NCI-H446 treated with DMSO at 0.1 percent for 48 hours (cell line): ENCODE measurements at regions not wholly inside any gene's neighbourhood (a gene's known extent, or its start where the extent isn't known, plus 50 kb on each side); places are given as distances from the start of the nearest gene placed in this dataset.

Experiments used
- DNase-seq: peaks from one replicate; lab custom pipeline; 2025; lab: John Stamatoyannopoulos, UW

DNA sequence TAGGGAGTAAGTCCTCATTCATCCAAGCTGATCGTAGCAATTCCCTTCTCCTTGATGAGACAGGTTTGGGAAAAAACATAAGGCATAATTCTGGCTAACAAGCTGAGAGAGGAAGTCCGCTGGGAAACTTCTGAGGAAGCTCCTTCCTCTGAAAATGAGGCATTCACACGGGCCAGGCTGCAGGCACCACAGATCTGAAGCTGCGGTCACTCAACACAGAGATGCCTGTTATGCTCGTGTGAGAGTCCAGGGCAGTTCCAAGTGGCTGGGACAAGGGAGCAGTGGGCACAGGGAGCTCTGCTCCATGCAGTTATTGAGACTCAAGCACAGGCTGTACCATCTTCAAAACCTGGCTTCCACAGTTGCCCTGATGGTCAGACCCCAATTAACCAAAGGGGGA is 200.9 kb upstream of the ID2 start:
- no peak for DNase-seq

DNA sequence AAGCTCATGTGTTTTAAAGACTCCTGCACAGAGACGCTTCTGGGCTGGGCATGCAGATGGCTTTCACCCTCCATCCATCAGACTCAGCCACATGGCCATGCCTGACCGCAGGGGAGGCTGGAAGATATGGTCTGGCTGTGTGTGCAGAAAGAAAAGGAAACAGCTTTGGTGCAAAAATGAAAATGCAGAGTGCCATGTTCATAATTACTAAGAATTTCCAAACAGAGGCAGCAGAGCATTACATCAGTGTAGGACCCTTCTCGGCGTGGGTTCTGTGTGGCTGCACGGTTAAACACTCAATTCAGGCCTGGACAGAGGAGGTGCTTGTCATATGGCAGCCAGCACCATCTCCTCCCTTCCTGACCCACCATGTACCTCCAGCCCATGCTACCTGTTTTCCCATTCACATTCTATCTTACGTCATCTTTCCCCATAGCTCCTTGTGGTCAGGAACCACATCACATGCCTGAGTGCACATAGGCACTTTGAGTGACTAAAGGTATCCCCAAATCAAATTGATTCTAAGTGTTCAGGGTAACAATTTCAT is 200.3 kb upstream of the ID2 start:
- no peak for DNase-seq

DNA sequence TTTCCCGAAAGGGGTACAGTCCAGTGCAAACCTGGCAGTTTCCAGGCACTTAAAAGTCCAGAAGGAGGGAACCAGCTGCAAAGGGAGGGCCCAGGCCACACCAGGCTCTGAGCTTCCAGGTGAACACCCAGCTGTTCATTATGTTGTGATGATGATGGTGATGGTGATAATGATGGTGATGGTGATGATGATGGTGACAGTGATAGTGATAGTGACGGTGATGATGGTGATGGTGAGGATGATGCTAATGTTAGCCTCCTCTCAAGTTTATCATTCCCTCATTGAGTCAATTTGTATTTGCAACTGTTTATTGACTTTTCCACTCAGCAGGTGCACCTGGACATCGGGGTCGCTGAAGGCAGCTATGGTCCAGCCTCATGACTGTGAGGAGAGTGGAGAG is 199.4 kb upstream of the ID2 start:
- no peak for DNase-seq

DNA sequence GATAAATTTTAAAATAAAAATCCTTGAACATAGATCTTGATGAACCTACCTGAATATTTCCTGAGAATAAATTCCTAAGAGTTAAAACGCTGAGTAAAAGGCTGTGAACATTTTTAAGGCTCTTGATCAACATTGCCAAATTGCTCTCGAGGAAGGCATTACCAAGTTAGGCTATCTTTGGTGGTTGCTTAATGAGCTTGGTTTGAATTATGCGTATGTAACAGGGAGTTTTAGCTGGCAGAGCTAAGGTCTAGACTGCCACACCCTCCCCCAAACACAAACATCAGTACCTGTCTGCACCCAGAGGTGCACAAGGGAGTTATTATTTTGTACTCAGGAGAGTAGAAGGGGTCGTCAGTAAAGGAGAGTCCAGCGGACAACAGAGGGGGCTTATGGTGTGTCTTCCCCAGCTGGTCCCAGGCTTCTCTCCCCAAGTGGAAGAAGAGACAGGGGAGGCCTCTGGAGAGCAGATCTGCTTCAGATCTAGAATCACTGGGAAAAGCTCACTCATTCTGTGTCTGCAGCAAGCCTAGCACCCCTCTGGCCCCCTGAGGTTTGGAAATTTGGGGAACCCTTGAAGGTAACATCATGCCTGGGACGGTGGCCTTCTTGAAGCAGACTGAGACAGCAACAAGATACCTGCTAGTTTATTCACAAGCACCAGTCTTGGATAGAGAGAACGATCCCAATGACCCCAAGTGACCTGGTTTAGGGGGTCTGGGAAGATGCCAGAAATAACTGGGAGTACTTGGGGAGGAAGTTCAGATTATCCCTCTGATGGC is 197.2 kb upstream of the ID2 start:
- no peak for DNase-seq

DNA sequence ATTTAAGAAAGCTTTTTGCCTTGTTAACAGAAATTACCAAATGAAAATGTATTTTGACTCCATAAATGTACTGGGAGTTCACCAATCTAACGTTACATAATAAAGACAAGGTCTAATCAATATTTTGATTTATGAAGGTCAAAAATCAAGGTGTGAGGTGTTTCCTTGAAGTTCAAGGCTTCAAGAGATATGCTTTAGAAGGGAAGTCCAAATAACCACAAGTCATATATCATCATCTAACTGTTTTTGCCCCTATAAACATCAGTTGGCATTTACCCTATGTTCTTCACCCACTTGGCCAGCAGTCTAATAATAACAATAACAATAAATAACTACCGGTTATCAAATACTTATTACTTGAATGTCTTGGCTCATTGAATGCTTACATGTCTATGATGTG is 196.1 kb upstream of the ID2 start:
- DNase-seq: no peak

DNA sequence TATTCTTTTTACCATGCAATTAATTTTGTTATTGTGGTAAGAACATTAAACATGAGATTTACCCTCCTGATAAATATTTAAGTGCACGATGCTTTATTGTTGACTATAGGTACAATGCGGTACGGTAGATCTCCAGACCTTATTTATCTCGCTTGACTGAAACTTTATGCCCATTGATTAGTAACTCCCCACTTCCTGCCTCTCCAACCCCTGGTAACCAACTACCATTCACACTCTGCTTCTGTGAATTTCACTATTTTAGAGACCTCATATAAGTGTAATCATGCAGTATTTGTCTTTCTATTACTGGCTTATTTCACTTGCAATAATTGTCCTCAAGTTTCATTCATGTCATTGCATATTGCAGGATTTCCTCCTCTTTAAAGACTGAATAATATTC is 195.7 kb upstream of the ID2 start:
- no peak for DNase-seq

DNA sequence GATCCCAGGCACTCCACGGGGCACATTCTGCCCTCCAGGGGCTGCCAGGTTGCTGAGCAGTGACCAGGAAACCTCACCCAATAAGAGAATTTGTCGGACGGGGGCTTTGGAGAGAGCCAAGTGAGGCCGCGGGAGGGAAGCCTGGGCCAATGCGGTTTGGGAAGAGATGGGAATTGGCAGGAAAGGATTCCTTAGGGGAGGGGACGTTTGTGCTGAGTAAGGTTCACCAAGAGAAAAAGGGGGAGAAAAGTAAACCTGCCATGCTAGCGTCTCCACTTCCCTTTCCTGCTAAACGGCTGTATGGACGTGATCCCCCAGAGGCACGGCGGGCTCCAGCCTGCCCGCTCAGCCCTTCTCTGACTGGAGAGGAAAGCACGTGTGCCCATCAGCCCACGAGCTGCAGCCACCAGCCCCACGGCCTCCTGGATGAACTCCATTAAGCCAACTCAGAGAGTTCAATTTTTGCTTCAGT is 194.4 kb upstream of the ID2 start:
- DNase-seq: no peak

DNA sequence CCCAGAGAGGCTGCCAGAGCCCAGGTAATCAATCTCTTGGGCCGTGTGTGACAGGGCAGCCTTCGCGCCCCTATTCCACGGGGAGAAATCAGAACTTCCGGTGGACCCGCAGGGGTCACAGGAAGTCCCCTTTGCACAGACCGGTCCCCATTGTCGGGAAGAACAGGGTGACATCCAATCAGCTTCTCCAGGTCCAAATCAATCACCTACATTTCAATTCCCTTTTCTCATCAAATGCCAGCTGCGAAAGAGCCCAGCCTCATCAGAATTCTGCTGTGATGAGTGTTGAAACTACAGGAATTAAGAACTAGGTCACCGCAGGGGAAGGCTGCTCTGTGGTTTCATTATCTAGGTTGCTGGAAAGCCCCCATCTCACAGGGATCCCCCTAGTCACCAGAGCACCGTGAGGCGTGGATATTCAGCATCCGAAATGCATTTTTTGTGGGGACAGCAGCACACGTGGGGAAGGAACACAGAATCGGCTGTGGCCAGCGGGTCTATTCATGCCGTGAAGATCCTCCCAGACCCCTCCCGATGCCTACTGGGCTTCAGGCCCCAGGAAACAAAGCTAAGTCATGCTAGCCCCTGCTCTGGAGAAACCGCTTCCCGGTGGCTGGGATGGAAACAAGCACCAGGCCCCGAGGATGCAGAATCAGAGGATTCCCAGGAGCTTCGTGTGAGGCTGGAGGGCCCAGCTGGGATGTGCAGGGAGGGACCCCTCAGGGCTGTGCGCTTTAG is 193.7 kb upstream of the ID2 start:
- DNase-seq: no peak

DNA sequence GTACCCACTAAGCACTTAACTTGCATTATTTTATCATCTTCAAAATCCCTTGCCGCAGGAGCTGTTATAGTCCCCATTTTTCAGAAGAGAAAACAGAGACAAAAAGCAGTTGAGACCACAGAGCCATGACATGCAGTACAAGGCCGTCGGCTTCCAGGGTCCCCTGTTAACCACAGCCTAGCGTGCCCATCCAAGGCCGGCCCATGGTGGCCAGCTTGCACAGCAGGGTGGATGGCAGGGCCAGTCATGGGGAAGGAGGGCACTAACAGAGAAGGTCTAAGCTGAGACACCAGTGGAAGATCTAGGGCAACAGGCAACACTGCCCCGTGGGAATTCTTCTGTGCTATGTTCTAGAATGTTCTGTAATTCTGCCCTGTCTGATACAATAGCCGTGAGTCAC is 192.6 kb upstream of the ID2 start:
- no peak for DNase-seq

DNA sequence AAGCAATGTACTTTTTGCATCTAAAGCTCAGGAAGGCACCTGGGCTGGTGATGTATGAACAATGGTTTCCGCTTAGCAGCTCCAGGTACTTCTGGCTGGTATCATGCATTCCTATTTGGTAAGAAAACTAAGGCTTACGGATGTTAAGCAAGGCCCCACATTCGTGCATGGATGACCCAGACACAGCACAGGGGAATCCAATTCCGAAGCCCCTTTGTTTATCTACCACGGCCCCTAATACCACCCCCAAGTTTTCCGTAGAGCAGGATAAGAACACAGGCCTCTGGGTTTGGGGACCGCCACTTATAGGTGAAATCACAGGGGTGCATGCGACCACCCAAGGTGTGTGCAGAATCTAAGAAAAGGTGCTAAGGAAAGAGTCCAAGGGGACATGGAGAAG is 192.1 kb upstream of the ID2 start:
- no peak for DNase-seq

DNA sequence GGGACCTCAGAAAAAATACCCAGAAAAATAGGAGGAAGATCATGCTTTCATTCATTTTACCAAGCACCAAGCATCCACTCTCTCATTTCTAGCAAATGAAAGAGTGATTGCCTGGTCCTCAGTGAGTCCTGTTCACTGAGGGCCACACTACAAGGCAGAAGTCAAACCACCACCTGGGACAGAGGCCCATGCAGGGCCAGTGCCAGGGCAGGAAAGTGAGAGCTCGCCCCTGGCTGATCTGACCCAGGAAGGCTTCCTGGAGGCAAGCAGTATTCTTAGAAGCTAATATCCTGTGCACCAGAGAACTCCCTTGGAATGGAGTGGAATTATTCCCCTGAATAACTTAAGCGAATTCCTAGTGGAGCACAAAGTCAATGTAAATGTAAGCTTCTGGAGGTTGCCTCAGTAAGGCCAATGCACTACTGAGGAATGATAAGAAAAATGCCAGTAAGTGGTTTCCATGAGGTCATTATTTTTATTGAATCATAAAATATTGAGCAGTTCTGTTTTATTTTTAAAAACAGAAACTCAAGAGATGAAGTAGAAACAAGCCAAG is 191.6 kb upstream of the ID2 start:
- DNase-seq: no peak

DNA sequence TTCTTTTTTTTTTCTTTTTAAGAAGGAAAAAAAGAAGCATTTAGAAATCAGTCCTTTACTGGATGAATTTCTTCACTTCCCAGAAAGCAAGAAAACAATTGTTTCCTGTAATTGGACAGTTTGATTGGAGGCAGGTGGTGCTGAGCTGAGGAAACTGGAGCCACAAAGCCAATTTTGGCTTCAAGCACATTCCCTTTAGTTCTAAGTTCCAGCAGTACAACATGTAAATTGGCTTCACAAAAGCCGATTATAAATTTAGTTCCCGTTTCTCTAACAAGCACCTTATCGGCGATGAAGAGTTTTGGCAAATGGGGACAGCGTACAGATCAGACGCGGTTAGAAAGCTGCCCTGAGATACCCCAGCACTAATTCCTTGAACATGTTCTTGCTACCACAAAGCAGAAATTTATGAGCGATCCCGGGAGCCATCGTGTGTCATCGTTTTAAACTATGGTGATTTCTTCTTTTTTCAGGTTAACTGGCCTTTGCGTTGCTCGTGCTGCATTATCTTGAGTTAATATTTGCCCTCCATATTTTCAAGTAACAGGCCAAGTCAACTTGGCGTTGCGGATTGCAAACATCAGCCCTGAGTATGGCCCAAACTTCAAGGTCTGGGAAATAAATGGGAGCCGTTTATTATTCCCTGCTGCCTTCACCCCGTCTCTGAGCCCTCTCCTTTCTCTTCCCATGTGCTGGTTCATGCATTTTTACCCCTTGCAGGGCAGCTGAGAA is 190.4 kb upstream of the ID2 start:
- no peak for DNase-seq

DNA sequence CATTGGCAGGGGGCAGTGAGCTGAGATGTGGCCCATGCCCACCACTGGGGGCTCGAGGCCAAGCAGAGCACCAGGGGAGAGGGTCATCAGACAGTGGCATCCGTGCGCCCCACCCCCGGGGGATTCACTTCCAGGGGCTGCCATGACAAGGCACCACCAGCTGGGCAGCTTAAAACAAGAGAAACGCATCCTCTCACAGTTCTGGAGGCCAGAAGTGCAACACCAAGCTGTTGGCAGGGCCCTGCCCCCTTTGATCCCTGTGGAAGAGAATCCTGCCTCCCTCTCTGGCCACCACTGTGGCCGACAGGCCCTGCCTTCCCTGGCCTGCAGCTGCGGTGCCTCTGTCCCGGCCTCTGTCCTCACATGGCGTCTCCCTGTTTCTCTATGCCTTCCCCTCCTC is 187.7 kb upstream of the ID2 start:
- DNase-seq: no peak

DNA sequence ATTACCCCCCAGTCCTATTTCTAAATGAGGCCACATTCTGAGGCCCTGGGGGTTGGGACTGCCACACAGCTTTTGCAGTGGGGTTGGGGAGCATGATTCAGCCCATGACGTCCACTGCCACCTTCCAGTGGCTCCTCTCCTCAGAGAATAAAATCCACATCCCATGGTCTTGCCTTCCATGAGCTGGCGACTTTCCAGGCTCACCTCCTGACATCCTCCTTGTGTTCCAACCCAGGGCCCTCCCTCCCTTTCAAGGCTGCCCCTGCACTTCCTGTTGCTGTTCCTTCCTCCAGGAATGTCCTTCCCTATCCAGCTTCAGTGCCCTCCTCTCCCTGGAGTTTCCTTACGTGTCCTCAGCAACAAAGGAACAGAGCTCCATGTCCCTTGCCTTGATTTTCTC is 187.3 kb upstream of the ID2 start:
- no peak for DNase-seq

DNA sequence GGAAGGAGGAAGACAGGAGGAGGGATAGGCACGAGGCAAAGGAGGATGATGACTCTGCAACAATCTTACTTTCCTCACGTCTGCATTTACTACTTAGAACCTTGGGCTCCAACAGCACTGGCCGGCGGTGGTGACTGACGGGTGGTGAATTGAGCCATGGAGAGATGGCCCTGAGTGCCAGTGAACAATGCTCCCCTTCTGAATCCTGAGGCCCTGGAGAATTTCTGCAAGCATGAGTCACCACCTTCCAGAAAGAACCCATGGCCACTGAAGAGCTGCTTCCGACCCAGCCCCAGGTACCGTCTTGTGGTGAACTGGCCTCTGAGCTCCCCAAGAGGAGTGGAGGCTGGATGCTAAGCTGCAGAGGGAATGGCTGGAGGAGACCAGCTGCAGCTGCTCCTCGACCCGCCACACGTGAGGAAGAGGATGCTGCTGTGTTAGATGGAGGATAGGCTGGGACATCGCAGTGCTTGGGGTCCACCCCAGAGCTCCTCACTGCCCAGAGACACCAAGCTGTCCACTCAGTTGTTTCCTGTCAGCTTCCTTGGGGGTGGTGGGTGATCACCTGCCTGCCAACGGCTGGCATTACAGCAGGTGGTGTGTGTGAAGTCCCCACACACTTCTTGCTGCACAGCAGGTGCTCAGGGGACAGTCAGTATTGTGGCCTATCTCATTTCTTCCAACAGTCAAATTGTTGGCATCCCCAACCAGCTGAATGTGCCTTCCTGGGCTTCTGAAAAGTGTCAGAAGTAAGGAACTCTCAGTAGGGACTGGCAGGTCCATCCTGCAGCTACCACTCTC is 186.5 kb upstream of the ID2 start:
- no peak for DNase-seq

DNA sequence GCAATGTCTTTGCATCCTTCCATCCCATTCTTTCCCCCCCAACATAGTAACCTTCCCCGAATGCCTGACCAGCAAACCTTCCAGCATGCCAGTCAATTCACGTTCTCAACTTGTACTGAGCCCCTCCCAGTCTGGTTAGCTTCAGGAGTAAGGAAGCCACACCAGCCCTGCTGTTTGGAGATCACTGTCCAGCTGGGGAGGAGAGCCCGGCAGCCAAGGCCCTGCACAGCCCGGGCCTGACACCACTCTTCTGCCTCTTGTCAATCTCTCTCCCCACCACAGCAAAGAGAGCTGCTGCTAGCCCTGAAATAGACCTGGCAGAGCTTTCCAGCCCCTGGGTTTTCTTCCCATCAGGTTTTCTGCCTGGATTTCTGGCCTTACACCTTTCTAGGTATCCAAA is 185.8 kb upstream of the ID2 start:
- DNase-seq: no peak

DNA sequence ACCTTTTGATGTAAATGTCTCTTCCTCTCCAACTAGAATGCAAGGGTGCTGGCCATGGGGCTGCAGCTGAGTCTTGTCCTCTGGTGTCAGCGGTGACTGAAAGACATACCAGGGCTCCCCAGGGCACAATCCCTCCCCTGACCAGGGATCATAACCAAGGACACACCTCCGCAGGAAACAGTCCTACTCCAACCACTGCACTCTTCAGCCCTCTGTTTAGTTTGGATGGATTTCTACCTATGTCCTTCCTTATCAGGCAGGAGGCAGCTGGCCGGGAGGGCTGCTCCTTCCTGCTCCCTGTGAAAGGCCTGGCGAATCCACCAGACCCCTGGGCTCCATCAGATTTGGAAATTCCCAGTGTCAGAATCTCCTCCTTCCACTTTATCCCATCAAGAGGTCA is 185.2 kb upstream of the ID2 start:
- no peak for DNase-seq

DNA sequence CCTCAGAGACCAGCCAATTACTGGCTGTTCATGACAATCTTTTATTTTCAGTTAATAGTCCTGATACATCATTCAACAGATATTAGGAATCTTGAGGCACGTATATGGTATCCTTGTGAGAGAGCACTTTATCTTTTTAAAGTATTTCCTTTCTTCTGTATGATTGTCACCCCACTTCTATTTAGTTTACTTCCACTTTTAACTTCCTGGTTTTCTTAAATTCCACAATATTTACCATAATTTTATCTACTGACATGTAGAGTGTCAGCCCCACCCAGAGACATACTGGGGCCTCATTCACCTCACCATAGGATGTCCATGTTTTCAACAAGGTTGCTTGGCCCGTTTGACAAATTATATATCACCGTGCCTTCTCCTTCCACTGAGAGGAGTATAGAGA is 182.9 kb upstream of the ID2 start:
- DNase-seq: no peak

DNA sequence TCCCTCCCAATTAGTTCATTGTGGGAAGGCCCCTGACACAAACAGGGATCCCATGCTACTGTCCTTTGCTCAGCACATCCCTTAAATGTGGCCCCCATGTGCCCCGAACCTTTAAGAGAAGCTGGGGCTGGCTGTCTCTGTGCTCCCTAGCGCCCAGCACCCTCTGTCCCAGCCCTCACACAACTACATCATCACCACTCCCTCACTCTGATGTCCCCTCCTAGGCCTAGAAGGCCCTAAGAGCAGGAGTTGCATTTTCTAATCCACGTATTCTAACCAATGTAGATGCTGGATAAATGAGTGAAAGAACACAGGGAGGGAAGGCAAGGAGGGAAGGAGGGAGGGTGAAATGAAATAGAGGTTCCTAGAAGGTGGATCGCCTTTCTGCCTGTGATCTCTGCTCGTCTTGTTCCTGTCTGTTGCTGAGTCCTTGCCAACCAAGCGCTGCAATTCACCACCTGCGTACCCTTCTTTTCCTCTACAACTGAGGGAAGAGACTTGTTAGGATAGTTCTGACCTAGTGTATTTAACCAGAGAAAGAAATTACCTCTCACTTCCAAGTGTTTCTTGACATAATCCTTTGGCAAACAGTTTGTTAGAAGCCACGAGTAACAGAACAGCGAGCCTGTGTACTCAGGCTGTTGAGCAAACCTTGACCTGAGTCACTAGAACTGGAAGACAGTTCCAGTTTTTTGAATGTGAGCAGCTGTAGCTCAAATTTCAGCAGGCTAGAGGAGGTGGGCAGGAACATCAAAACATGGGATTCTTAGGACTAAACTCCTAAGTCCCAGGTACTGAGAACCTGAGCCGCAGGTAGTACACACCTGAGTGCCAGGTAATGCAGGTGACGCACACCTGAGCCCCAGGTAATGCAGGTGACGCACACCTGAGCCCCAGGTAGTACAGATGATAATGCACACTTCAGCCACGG is 181.5 kb upstream of the ID2 start:
- DNase-seq: no peak

DNA sequence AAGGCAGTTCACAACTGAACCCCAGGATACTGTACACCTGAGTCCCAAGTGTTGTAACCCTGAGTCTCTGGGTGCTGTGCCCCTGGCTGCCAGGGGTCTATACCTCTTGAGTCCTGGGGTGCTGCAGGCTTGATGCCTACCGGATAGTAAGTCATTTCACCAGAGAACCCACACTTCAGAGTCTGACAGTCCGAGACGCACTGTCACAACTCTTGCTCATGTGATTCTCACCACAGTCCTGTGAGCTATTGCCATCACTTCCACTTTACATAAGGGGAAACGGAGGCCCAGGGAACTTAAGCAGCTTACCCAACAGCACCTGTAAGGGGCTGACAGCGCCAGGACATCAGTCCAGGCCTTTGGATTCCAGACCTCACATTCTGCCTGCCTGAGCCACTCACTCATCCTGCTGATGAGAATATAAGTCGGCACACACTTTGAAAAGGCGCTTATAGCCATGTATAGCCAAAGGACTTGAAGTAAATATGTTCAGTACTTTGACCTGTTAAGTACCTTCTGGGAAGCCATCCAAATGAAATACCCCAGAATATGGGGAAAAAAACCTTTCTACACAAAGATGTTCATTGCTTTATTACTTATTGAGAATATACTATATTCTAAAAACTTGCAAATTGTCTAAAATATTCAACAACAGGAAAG is 180.7 kb upstream of the ID2 start:
- DNase-seq: no peak
